Activated CD4-positive, alpha-beta T cell treated with anti-CD3 and anti-CD28 coated beads for 36 hours (primary cell): ENCODE measurements at regions not wholly inside any gene's neighbourhood (a gene's known extent, or its start where the extent isn't known, plus 50 kb on each side); places are given as distances from the start of the nearest gene placed in this dataset.

ENCODE experiments used
- ATAC-seq: fragments of 200-7000 bp; cut with Tn5 transposase; one replicate; pipeline ENCODE4 v1.10.0; 2021; ENCODE audit warnings: mild to moderate bottlenecking, moderate library complexity
- CTCF ChIA-PET: fragments of 350-600 bp; sonication (Branson Sonifier 250); formaldehyde crosslinking; loops from one replicate; lab custom pipeline; 2021; ENCODE audit warnings: antibody characterized with exemption; lab: Charles Lee
- POLR2A ChIA-PET: fragments of 350-600 bp; sonication (Branson Sonifier 250); formaldehyde crosslinking; loops from one replicate; lab custom pipeline; 2021; ENCODE audit warnings: antibody characterized with exemption, inconsistent platforms; lab: Charles Lee
- DNase-seq: peaks from one replicate; pipeline ENCODE4 v3.0.0-alpha.2; 2020
- H3K27ac Mint-ChIP-seq: one replicate; pipeline ENCODE4 v1.8.0; 2021; ENCODE audit warnings: mixed read lengths
- H3K27me3 Mint-ChIP-seq: one replicate; pipeline ENCODE4 v1.8.0; 2021; ENCODE audit warnings: mixed read lengths
- H3K36me3 Mint-ChIP-seq: one replicate; pipeline ENCODE4 v1.8.0; 2021; ENCODE audit warnings: low read depth, mixed read lengths
- H3K4me1 Mint-ChIP-seq: one replicate; pipeline ENCODE4 v1.8.0; 2021; ENCODE audit warnings: mixed read lengths
- H3K4me3 Mint-ChIP-seq: one replicate; pipeline ENCODE4 v1.8.0; 2021; ENCODE audit warnings: mild to moderate bottlenecking, moderate library complexity, mixed read lengths
- H3K9me3 Mint-ChIP-seq: one replicate; pipeline ENCODE4 v1.8.0; 2021; ENCODE audit warnings: low read depth, mixed read lengths
- intact Hi-C, 2 experiments: fragments of 100-400 bp; cut with DNase I in 1 of 2; cut with micrococcal nuclease in 1 of 2; formaldehyde crosslinking; loops; one replicate each; pipeline versions ENCODE4 v1.14.2 to v1.15.1; 2022 to 2024; cut with DNase I, micrococcal nuclease

- DNase-seq (no peak), ATAC-seq (no peak)
- Mint-ChIP-seq H3K4me3 (no peak overlapping the region), H3K27me3 (peaks cover 7% of the 10 kb centered on the region), H3K27ac (no peak overlapping the region), H3K36me3 (no peaks in the 10 kb centered on the region), H3K4me1 (no peaks in the 10 kb centered on the region), H3K9me3 (no peaks in the 10 kb centered on the region)
- intact Hi-C loops = no loop called here
- ChIA-PET POLR2A (no interaction called here), CTCF (no interaction called here)
Observed at GRCh38 chr9:135326141-135326540, 153.4 kb upstream of the PPP1R26 start.

- CTCF ChIA-PET = no interaction called here
- no peaks in the 10 kb centered on the region for H3K4me1 Mint-ChIP-seq
- H3K36me3 Mint-ChIP-seq = no peaks in the 10 kb centered on the region
- intact Hi-C loops = no loop called here
- DNase-seq = no peak
- H3K27me3 Mint-ChIP-seq = peaks cover 7% of the 10 kb centered on the region
- no peak for ATAC-seq
- POLR2A ChIA-PET = no interaction called here
- no peak overlapping the region for H3K27ac Mint-ChIP-seq
- H3K4me3 Mint-ChIP-seq = no peak overlapping the region
- no peaks in the 10 kb centered on the region for H3K9me3 Mint-ChIP-seq
Observed at GRCh38 chr9:135326633-135327152, 152.9 kb upstream of the PPP1R26 start.

DNA sequence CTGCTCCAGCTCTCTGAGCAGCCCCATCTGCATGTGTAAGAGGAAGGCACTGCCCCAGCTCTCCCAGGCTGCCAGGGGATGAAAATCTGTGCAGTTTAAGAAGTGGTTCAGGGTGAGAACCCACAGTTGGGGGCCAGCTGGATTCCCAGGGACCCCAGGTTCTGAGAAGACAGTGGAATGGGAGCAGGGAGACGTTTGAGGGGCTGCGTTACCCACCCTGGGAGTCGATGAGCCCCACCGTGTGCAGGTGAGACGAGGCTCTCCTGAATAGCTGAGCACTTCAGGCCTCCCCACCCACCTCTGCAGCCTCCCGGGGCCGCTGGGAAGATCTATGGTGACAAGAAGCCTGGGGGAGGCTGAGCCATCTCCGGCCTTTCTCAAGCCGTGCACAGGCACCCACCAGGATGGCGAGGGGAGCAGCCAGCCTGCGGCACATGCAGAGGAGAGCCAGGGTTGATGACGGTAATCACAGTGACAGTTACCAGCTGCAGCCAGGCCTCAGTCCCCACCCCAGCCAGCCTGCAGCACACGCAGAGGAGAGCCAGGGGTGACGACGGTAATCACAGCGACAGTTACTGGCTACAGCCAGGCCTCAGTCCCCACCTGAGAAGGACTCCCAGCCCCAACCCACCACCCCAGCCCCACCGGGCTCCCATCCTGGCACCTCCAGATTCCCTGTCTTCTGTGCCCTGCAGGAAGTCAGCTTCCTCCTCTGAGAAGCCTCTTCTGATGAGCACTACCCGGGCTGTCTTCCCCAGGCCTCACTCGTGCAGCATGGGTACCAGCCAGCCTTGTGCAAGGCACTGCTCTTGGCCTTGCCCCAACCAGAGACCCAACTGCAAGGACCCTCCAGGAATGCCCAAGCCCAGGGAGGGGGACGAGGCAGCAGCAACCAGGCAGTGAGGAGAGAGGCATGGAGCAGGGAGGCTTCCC, 150.8 kb upstream of the PPP1R26 start:
- Mint-ChIP-seq H3K9me3 (no peaks in the 10 kb centered on the region), H3K4me3 (no peak overlapping the region), H3K36me3 (no peaks in the 10 kb centered on the region), H3K27ac (no peak overlapping the region), H3K4me1 (no peaks in the 10 kb centered on the region), H3K27me3 (peaks cover 5% of the 10 kb centered on the region)
- ChIA-PET CTCF (interaction anchor here (0.7 kb wide), 1 partner anchor 117 kb away, joined by 4 read pairs; no protein-coding TSS in a partner anchor), POLR2A (no interaction called here)
- intact Hi-C loops = no loop called here
- ATAC-seq (no peak), DNase-seq (no peak)

DNA sequence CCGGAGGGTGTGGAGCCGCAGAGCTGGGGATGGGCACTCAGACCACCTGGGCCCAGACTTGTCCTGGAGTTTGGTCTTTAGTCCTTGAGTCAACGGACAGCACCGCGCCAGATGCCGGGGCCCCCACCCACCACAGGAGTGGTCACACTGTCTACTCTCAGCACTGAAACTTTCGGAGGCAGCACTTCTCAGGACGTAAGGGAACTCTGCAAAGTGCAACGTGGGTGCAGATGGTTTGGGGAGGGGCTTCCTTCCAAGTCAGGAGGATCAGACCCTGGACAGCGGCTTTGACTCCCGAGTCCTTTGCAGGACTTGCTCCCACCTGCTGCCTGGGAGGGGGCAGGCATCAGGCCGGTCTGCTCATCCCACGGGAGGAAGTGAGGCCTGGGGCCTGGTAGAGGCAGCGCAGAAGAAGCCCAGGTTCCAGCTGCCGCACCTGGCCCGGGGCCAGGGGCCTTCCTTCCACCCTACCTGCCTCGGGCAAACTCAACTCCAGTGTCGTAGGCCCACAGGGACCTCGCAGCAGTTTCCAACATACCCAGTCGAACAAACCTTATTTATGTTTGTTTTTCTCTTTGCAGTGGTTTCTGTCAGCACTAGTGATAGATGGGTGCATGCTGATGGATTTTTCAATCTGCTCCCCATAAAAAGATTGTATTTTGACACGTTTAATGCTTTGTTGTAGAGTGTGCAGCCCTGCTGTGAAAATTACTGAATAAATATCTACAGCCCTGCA, 149.8 kb upstream of the PPP1R26 start:
- intact Hi-C loops = no loop called here
- no peaks in the 10 kb centered on the region for H3K4me1 Mint-ChIP-seq
- POLR2A ChIA-PET = no interaction called here
- no peaks in the 10 kb centered on the region for H3K9me3 Mint-ChIP-seq
- H3K4me3 Mint-ChIP-seq = no peak overlapping the region
- CTCF ChIA-PET = interaction anchor here (0.7 kb wide), 1 partner anchor 118 kb away, joined by 4 read pairs; no protein-coding TSS in a partner anchor
- H3K27me3 Mint-ChIP-seq = peaks cover 5% of the 10 kb centered on the region
- ATAC-seq = no peak
- no peaks in the 10 kb centered on the region for H3K36me3 Mint-ChIP-seq
- H3K27ac Mint-ChIP-seq = no peak overlapping the region
- DNase-seq = no peak

DNA sequence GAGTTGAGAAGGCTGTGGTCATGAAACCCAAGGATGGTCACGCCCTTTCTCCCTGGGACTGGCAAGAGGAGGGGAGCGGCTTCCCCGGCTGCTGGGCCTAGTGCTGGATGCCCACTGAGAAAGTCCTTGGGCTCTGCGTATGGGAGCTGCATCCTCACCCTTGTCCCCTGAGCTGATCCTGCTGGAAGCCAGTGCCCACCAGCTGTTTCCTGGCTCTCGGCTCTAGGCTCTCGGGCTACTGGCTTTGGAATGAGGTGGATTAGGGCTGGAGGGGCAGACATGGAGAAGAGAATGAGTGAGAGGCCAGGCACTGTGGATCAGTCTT, 149.3 kb upstream of the PPP1R26 start:
- no peak for ATAC-seq
- H3K27me3 Mint-ChIP-seq = peaks cover 5% of the 10 kb centered on the region
- intact Hi-C loops = no loop called here
- no peak overlapping the region for H3K4me3 Mint-ChIP-seq
- no peak for DNase-seq
- POLR2A ChIA-PET = no interaction called here
- H3K4me1 Mint-ChIP-seq = no peaks in the 10 kb centered on the region
- no peaks in the 10 kb centered on the region for H3K9me3 Mint-ChIP-seq
- CTCF ChIA-PET = interaction anchor here (0.7 kb wide), 1 partner anchor 1166 kb away, joined by 7 read pairs; the partner anchor contains the start of gene RNU6ATAC
- no peaks in the 10 kb centered on the region for H3K36me3 Mint-ChIP-seq
- no peak overlapping the region for H3K27ac Mint-ChIP-seq

GRCh38 chr9:135330685-135331590, 148.6 kb upstream of the PPP1R26 start:
- POLR2A ChIA-PET = no interaction called here
- no peaks in the 10 kb centered on the region for H3K9me3 Mint-ChIP-seq
- peaks cover 5% of the 10 kb centered on the region for H3K27me3 Mint-ChIP-seq
- no peaks in the 10 kb centered on the region for H3K4me1 Mint-ChIP-seq
- H3K4me3 Mint-ChIP-seq = no peak overlapping the region
- intact Hi-C loops = no loop called here
- ATAC-seq (no peak), DNase-seq (no peak)
- H3K27ac Mint-ChIP-seq = no peak overlapping the region
- H3K36me3 Mint-ChIP-seq = no peaks in the 10 kb centered on the region
- CTCF ChIA-PET = interaction anchor here (0.7 kb wide), 1 partner anchor 1167 kb away, joined by 7 read pairs; the partner anchor contains the start of gene RNU6ATAC

DNA sequence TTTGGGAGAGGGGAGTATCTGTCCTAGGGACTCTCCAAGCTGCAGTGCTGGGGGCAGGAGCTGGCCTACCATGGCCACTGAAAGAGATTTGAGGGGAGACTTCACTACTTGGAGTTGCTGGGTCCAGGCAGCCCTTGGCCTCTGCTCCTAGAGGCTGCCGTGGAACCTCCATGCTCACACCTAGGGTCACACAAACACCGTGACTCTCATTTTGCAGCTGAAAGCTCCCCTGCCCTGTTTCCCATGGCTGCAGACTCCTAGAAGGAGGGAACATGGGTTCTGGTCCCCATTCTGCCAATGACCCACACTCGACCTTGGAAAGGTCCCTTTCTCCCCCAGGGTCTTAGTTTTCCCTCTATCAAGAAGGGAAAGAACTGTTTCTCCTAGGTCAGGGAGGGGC, 147.1 kb upstream of the PPP1R26 start:
- no peak overlapping the region for H3K27ac Mint-ChIP-seq
- ATAC-seq (no peak), DNase-seq (no peak)
- H3K4me1 Mint-ChIP-seq = no peaks in the 10 kb centered on the region
- ChIA-PET POLR2A (interaction anchor here (0.6 kb wide), 1 partner anchor 97 kb away, joined by 3 read pairs; no protein-coding TSS in a partner anchor), CTCF (no interaction called here)
- peaks cover 5% of the 10 kb centered on the region for H3K27me3 Mint-ChIP-seq
- no peaks in the 10 kb centered on the region for H3K36me3 Mint-ChIP-seq
- H3K9me3 Mint-ChIP-seq = no peaks in the 10 kb centered on the region
- intact Hi-C loops = no loop called here
- H3K4me3 Mint-ChIP-seq = no peak overlapping the region

DNA sequence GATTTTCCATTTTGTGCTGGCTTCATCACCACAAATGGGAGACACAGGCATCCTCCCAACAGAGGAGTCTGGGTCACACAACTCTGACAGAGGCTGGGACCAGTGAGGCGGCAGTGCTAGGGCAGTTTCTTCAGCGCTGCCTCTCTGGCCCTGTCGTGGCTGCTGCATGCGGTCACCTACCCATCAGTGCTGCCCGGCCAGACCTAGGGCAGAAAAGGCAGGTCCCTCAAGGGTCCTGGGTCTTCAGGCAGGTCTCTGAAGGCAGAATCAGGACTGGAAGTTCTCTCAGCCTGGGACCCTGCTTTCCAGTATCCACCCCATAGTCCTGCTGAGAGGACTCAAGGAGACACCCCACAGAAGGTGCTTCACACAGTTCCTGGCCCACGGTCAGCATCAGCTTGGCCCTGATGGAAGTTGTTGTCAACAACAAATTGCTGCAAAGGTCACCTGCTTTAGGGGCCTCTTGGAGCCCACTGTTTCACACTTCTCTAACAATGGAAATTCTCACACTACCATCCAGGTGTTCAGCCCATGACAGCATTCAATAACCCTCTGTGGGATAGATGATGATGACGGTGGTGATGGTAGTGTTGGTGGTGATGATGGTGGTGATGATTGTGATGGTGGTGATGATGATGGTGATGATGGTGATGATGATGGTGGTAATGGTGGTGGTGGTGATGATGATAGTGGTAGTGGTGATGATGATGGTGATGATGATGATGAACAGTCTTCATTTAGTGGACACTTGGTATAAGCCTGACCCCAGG, 146.4 kb upstream of the PPP1R26 start:
- DNase-seq = no peak

GRCh38 chr9:135334953-135335460, 144.6 kb upstream of the PPP1R26 start:
- ATAC-seq (no peak), DNase-seq (no peak)
- ChIA-PET POLR2A (no interaction called here), CTCF (no interaction called here)
- H3K27ac Mint-ChIP-seq = no peak overlapping the region
- intact Hi-C loops = no loop called here
- H3K4me3 Mint-ChIP-seq = no peak overlapping the region
- no peaks in the 10 kb centered on the region for H3K4me1 Mint-ChIP-seq
- H3K27me3 Mint-ChIP-seq = peaks cover 6% of the 10 kb centered on the region
- H3K36me3 Mint-ChIP-seq = no peaks in the 10 kb centered on the region
- H3K9me3 Mint-ChIP-seq = no peaks in the 10 kb centered on the region

More for the DNA sequence above, 146.4 kb upstream of the PPP1R26 start:
- no peak overlapping the region for H3K4me3 Mint-ChIP-seq
- intact Hi-C loops = no loop called here
- POLR2A ChIA-PET = interaction anchor here (0.6 kb wide), 1 partner anchor 96 kb away, joined by 3 read pairs; no protein-coding TSS in a partner anchor
- H3K27ac Mint-ChIP-seq = no peak overlapping the region
- no peak for ATAC-seq
- CTCF ChIA-PET = no interaction called here
- H3K4me1 Mint-ChIP-seq = no peaks in the 10 kb centered on the region
- H3K27me3 Mint-ChIP-seq = peaks cover 4% of the 10 kb centered on the region
- H3K36me3 Mint-ChIP-seq = no peaks in the 10 kb centered on the region
- H3K9me3 Mint-ChIP-seq = no peaks in the 10 kb centered on the region

DNA sequence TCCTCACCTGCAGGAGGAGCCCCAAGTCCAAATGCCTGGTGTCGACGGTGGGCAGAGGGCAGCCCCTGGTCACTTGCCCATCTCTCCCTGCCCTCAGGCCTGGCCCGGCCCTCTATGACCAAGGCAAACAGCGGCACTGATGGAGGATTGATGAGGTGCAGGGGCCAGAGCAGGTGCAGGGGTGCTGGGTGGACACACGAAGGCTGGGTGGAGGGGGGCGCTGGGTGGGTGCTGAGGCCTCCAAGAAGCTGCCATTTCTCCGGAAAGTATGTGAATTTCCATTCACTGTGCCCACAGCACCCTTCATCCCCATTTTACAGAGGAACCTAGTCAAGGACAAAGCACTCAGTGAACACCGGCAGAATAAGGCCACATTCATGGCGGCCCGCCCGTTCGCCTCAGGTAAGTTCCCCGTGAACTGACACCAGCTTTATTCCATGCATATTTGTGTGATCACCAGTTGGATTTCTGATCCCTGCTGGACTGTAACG, 143.8 kb upstream of the PPP1R26 start:
- H3K9me3 Mint-ChIP-seq = no peaks in the 10 kb centered on the region
- POLR2A ChIA-PET = no interaction called here
- H3K4me3 Mint-ChIP-seq = no peak overlapping the region
- ATAC-seq (no peak), DNase-seq (no peak)
- H3K4me1 Mint-ChIP-seq = no peaks in the 10 kb centered on the region
- no peak overlapping the region for H3K27ac Mint-ChIP-seq
- H3K27me3 Mint-ChIP-seq = peaks cover 5% of the 10 kb centered on the region
- CTCF ChIA-PET = no interaction called here
- H3K36me3 Mint-ChIP-seq = no peaks in the 10 kb centered on the region
- intact Hi-C loops = no loop called here
